Activated CD4-positive, alpha-beta T cell treated with anti-CD3 and anti-CD28 coated beads, Interleukin-2, Interleukin-6, amounts not matched to agents 100 ng/mL and 50 ng/mL, durations not matched to agents 16 hours and 8 hours (primary cell): ENCODE measurements at regions not wholly inside any gene's neighbourhood (a gene's known extent, or its start where the extent isn't known, plus 50 kb on each side); places are given as distances from the start of the nearest gene placed in this dataset.

Source experiments
- DNase-seq: peaks from one replicate; pipeline ENCODE4 v3.0.0-alpha.2; 2020

DNA sequence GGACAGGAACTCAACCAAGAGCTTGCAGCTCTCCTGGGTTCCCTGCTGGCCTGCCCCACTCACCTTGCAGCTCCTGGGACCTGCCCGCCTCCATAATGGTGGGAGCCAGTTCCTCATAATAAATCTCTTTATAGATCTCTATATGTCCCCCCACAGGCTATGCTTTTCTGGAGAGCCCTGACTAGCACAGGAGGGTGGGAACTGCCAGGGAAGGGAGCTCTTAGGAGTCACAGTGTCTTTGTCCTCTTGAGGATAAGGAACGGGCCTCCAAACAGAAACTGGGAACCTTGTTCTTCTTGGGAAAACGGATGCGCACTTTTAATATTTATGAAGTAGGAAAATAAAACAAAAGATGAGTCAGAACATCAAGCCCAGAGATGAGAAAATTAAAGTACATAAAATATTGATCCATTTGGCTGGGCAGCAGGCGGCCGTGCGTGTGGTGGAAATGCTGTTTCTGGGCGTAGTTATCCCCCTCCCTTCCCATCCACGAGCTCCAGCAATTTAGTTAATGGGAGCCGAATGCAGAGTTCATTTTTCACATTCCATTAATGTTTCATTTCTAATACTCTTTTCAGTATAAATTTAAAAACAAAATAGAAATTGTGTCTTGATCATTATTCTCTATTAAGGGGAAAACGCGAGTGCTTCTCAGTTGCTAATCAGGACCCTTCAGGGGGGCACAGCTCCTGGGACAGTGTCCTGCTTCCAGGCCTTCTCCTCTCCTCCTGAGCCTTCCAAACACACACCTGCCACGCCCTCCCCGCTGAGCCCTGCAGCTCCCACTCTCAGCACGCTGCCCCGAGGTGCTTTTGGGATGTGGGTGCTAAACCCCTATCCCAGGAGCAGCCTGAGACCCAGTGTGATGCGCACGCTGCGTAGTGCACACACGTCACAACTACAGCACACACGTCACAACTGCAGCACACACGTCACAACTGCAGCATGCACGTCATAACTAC is 323.3 kb upstream of the AJAP1 start:
- DNase-seq: no peak

DNA sequence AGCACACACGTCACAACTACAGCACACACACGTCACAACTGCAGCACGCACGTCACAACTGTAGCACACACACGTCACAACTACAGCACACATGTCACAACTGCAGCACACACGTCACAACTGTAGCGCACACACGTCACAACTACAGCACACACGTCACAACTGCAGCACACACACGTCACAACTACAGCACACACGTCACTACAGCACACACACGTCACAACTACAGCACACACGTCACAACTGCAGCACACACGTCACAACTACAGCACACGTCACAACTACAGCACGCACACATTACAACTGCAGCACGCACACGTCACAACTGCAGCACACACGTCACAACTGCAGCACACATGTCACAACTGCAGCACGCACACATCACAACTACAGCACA is 322.6 kb upstream of the AJAP1 start:
- no peak for DNase-seq

DNA sequence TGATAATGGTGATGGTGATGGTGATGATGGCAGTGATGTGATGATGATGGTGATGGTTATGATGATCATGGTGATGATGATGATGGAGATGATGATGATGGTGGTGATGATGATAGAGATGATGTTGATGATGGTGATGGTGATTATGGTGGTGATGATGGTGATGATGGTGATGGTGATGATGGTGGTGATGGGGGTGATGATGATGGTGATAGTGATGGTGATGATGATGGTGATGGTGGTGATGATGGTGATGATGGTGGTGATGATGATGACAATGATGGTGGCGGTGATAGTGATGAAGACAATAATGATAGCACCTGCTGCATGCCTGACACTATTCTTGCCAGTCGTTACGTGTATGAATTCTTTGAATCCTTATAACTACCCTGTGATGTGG is 317.9 kb upstream of the AJAP1 start:
- no peak for DNase-seq

DNA sequence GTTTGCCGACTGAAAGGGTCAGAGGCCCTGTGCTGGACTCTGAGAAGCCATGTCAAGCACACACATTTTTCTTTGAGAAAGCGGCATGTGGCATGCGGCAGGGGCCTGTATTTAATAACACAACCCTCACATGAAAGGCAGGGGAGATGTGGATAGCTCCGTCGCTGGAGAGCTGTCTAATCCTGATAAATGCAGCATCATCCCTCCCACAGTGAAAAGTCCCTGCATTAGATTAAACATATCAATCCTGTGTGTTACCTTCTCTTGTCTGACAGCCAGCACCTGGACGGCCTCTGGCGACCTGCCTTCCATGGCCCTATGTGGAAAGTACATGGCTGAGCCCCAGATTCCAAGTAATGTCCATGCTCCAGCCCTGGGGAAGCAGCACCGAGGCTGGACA is 313.0 kb upstream of the AJAP1 start:
- no peak for DNase-seq

DNA sequence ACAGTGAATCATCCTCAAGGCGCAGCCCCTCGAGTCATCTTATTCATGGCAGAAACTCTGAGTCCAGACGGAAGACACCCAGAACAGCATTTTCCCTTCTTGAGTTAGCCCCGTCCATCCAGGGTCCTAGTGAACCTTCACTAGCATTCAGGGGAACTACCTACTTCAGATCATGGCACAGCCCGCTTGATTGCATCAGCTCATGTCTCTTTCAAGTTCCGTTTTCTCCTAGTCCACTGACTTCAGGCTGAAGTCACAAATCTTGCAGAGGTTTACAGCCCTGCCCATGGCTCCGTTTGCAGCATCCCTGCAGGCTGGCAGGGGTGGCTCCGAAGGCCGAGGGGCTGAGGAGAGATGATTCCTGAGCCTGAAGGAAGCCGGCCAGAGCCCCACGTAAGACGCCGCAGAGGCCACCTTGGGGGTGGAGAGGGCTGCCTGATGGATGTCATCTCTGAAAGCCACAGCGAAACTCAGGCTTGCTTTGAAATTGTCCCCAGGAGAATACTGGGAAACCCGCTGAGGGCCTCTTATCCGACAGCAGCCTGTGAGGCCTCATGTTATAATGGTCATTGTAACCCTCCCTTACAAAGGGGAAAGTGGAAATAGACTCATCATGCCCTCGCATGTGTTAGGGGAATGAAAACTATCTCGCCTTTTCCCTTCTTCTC is 310.2 kb upstream of the AJAP1 start:
- DNase-seq: no peak

DNA sequence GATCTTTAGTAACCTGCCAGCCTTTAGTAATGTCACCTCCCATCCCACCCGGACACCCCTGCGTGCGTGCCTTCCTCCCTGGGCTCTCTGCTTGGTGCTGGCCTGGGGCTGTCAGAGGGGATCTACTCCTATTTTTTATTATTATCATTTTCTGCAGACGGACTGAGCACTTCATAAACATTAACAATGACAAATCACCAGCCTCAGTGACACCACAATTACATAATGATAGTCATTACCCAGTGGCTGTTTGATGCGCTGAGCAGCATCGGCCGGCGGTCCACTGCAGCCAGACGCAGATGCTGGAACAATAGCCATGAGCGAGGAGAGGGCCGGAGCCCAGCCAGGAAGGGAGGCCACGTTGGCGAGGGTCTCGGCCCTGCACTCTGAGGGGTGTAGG is 309.3 kb upstream of the AJAP1 start:
- DNase-seq: no peak

DNA sequence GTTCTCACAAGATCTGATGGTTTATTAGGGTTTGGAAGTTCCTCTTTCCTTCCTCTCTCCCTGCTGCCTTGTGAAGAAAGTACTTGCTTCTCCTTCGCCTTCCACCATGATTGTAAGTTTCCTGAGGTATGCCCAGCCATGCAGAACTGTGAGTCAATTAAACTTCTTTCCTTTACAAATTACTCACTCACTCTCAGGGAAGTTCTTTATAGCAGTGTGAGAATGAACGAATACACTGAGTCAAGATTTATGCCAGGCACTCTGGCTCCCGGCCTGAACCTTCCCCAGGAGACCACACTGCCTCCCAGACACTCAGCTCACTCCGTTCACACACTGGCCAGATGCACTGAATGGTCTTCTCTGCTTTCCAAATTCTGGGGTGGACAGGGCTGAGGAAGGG is 308.3 kb upstream of the AJAP1 start:
- no peak for DNase-seq

DNA sequence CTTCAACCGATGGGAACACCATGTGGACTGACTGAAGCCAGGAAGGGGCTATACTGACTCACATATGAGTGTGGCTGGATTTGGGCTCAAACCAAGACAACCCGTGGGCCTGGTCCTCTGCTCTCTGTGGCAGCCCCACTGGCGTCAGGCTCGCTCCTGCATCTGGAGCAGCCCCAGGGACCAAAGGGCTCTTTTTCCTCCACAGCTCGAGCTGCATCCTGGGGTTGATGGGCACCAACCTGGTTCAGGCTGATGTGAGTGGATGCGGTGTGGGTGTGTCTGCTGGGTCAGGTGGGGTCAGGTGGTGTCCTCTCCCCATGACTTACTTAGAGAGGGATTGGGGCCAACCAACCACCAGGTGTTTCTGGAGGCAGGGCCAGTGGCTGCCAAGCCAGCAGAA is 303.0 kb upstream of the AJAP1 start:
- no peak for DNase-seq

DNA sequence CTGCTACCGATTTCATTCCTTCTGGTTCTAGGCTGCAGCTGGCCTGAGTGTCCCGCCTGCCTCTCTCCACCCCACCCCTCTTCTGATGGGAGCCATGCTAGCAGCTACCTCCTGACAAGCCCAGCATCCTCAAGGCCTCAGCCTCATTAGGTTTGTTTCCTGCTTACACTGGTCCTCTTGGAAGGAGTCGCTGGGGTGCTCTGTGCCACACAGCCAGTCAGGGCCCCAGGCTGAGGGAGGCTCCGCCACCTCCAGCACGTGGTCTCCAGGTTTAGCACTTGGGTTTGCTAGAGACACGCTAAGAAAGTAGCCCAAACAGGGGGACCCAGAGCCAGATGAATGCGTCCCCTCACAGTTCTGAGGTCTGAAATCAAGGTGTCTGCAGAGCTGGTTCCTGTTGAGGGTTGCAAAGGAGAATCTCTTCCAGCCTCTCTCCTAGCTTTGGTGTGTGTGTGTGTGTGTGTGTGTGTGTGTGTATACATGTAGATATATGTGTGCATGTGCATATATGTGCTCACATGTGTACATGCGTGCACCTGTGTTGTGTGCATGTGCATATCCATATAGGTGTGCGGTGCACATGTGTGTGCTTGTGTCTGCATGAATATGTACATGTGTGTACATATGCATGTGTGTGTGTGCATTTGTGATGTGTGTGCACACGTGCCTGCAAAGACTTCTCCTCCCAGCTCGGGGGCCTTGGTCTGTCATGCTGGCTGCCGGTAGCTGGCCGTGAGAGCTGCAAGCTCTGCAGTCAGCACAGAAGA is 301.1 kb upstream of the AJAP1 start:
- no peak for DNase-seq

DNA sequence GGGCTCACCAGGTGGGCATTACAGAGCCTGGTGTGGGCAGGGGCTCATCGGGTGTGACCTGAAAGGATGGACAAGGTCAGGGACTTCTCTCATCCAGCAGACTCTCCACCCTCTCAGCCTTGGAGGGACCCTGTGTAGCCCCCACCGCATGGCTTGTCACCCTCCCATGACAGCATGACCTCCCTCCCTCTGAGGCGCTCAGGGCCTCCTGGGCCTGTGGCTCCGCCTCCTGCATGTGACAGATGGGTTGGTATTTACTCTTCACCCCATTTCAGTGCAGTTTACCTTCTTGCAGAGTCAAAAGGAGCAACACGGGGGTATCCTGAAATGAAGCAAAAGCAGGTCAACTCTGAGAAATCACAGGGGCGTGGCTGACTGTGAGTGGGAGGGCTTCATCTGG is 298.6 kb upstream of the AJAP1 start:
- no peak for DNase-seq

DNA sequence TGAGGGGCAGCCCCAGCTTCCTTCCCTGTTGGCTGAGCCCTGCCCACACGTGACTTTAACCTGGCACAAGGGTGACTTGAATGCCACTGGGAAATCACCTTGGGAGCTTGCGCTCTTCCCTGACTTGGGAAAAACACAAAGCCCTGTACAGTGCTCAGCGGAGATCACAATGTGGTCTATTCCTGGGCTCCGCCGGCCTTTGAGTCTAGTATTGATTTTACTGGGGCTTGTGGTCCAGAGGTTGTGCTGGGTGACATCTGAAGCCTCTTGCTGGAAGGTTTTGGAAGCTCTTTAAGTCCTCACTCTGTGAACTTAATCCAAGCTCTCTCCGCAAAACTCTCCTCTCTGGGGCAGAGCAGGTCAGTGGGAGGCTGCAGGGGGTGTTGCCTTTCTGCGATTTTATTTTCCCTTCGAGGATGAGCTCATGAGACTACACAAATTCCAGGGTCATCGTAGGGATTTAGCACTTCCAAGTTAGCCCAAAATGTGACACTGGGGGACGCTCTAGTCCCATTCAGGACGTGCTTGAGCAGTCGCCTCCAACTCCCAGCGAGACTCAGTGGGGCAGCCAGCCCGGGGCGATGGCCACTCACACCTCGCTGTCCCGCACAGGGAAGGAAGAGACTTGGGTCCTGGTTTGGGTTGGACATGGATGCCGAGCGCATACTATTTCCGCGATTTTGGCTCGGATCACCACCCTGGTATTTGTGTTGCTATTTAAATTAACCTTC is 291.9 kb upstream of the AJAP1 start:
- DNase-seq: no peak

DNA sequence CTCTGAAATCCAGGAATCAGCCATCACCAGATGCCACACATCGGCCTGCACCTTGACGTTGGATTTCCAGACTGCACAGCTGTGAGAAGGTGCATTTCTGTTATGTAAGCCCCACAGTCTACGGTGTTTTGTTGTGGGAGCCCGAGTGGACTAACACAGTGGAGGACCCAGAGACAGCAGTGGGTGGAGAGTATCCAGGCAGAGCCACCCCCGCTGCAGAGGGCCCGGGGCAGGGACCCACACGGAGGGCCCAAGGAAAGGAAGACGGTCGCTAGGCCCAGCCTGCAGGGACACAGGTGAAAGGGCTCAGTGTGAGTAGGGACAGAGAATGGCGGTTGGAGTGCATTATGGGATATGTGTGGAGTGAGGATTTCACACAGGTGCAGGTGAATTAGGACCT is 288.3 kb upstream of the AJAP1 start:
- DNase-seq: no peak

DNA sequence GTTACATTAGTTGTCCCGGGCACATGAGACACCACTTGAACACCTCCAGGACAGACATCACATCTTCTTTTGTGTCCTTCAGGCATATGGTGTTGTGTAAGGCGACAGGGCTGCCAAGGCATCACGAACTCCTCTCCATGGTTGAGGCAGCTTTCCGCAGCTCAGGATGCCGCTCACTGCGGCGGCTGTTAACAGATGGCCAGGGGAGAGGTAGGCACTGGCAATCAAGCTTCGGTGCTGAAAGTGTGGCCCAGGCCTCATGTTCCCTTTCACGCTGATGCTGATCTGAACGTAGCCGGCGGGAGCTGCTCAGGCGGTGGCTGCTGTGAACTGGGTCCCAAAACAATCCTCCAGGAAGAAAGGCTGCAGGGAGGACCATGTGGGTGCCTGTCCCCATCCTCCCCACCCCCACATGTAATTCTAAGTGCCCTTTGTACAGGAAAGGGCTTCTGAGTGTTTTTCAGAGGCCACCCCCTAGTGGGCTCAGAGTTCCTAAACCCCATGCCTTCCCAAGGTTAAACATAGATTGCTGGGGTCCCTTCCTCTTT is 287.1 kb upstream of the AJAP1 start:
- DNase-seq: no peak

DNA sequence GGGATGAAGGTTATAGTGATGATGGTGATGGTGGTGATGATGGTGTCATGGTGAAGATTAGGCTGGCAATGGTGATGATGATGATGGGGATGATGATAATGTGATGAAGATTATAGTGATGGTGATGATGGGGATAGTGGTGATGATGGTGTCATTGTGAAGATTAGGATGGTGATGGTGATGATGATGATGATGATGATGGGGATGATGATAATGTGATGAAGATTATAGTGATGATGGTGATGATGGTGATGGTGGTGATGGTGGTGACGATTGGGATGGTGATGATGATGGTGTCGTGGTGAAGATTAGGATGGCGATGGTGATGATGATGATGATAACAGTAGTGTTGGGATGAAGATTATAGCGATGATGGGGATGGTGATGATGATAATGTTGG is 285.1 kb upstream of the AJAP1 start:
- no peak for DNase-seq

DNA sequence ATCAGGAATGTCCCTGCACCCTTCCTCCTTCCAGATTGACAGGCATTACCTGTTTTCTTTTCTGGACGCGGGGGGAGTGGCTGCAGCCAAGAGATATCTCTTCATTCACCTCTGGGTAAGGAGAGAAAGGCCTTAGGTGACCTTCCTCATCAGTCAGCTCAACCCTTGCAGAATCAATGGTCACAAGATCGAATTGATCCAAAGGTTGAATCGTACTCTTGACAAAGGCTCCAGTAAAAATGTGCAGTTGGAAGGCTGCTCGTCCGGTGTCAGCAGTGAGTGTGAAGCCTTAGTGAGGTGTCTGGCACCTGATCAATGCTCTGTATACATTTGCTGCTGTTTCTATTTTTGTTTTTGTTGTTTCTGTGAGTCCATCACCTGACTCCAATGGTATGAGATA is 282.6 kb upstream of the AJAP1 start:
- no peak for DNase-seq

DNA sequence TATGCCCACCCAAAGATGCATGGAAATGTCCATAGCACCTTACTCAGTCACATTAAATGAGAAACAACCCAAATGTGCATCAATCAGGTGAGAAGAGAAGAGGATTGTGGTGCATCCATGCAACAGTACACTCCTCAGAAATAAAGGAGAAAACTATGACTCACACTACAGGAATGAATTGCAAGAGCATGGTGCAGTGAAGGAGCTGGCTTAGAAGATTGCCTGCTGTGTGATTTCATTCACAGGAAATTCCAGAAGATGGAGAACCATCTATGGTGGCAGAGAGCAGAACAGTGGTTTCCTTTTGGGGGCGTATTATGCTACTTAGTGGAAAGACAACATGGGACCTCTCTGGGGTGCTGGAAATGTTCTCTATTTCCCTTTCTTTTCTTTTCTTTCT is 278.6 kb upstream of the AJAP1 start:
- DNase-seq: no peak

DNA sequence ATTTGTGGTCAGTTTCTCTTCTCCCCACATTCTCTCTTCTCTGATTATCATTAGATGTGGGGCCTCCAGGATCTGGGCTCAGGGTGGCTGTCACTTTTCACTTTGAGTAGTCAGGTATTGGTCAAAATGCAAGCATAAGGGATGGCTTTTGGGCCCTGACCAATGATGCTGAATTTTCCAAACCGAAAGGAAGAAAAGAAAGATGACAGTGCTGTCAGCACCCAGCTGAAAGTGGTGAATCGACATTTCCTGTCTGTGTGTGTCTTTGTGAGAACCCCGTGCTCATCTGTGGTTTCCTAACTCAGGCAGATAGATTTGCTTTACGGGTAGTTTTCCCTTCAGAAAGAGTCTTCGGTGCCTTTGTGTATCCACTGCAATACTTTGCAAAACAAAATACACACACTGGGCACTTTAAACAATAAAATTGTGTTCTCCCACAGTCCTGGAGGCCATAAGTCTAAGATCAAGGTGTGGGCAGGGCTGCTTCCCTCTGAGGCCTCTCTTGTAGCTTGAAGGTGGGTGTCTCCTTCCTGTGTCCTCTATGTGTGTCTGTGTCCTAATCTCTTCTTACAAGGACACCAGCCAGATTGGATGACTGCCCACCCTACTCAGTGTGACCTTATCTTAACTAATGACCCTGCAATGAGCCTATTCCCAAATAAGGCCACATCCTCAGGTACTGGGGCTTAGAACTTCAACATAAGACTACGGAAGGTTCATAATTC is 274.8 kb upstream of the AJAP1 start:
- DNase-seq: peak; percentile 49

DNA sequence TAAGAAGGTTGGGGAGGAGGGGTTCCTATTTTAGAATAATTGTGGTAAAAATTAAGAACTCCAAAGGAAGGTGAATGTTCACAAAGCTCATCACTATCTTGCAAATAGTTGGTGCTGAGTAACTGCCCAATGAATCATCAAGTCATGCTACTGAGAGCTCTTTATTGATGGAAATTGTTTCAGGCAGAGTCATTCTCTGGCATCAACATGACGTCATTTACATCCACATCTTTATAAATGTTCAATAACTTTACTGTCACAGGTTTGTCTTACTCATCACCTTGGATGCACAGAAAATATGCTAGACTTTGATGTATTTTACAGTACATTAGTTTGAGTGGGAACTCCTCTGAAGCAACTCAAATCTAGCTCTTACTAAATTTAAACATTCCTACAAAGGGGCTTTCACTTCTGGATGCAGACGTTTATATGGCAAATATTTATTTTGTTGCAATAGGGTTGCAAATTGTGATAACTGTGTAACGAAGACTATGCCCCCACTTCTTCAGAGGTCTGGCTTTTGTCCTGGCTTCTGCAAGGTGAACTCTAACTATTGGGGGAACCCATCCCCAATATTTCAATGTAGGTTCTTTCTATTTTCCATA is 273.7 kb upstream of the AJAP1 start:
- DNase-seq: no peak

DNA sequence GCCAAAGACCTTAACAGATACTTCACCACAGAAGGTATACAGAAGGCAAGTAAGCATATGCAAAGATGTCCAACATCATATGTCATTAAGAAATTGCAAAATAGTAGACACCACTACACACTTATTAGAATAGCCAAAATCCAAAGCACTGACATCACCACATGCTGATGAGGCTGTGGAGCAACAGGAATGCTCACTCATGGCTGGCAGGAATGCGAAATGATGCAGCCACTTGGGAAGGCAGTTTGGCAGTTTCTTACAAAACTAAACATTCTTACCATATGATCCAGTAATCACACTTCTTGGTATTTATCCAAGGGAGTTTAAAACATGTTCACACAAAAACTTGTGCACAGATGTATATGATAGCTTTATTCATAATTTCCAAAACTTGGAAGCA is 261.2 kb upstream of the AJAP1 start:
- DNase-seq: no peak

DNA sequence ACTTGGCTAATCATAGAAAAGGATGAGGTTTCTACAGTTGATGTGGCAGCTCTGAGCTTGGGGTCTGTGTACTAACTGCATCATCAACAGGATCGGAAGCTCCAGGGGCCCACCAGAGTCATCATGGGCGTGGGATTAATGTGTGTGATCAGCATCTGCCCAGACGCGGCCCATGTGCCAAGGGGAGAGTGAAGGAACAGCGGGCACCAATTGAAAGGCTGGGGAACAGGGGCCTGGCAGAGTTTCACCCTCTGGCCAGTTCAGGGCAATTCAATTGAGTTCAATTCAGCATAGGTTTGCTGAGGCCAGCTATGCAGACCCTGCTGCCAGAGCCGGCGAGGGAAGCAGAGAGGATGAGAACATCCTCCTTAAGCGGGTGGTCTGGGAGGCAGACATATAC is 260.0 kb upstream of the AJAP1 start:
- no peak for DNase-seq

DNA sequence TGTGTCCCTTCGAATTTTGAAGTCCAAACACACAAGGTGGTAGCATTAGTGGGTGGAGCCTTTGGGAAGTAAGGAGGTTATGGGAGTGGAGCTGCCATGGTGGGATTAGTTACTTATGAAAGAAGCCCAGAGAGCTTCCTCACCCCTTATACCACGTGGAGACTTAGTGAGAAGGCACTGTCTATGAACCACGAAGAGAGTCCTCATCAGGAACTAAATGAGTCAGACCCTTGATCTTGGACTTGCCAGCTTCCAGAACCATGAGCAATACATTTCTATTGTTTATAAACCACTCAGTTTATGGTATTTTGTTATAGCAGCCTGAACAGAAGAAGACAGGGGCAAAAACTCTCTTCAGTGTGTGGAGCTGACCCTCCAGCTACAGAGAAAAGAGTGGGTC is 259.3 kb upstream of the AJAP1 start:
- DNase-seq: no peak

DNA sequence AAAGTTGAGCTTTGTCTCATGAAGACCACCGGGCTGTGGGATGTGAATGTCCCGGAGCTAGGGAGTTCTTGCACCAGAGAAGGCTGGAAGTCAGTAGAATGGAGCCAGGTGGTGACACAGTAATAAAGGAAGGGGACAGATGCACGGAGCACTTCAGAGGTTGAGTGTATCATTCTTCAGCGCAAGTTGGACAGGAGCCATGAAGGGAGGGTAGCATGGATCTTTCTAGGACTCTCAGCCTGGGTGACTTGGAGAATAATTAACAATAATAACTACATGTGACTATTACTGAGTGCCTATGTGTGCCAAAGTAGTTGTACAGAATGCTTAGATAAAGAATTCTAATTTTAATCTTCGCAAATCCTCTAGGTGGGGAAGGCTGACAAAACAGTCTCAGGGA is 258.7 kb upstream of the AJAP1 start:
- DNase-seq: no peak
